ENCODE measurements at regions not wholly inside any gene's neighbourhood (a gene's known extent, or its start where the extent isn't known, plus 50 kb on each side); places are given as distances from the start of the nearest gene placed in this dataset.

DNA sequence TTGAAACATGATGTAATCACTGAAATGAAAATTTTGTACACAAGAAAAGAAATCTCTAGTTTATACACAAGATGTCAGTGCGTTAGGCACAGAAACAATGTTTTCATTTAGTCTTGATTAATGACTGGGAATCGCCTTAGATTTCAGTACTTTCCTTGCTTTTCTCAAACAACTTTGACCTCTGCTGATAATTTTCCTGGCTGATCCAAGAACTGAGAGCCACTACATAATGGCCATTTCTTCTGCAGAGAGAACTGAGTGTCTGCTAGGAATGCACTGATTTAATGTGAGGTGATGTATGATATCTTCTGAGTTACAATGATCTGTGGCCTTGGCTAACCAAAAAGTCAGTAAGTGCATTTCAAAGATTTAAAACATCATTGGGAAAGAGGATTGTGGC is 308.1 kb downstream of the CTH start (continued):
- TF ChIP-seq, protein P1, sequence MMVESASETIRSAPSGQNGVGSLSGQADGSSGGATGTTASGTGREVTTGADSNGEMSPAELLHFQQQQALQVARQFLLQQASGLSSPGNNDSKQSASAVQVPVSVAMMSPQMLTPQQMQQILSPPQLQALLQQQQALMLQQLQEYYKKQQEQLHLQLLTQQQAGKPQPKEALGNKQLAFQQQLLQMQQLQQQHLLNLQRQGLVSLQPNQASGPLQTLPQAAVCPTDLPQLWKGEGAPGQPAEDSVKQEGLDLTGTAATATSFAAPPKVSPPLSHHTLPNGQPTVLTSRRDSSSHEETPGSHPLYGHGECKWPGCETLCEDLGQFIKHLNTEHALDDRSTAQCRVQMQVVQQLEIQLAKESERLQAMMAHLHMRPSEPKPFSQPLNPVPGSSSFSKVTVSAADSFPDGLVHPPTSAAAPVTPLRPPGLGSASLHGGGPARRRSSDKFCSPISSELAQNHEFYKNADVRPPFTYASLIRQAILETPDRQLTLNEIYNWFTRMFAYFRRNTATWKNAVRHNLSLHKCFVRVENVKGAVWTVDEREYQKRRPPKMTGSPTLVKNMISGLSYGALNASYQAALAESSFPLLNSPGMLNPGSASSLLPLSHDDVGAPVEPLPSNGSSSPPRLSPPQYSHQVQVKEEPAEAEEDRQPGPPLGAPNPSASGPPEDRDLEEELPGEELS (CRISPR knock-in tag; IDR thresholded peaks at IDR 0.05): no peak

DNA sequence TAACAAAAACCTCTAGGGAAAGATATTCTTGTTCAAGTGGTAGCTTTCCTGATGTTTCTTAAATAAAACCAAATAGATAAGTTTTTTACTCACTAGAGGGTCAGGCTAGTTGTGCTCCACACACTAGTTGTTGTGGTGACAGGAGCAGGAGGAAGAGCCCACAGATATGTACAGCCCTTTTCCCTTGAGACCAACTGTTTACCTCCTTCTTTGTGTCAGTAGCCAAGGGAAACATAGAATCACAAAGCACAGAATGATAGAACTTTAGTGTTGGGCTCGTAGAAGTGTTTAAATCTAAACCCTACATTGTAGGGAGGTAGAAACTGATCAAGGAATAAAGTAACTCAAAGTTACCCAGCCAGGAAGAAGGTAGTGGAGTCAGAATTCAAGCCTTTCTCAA is 309.0 kb downstream of the CTH start:
- H3K4me3 Mint-ChIP-seq: no peak overlapping the region
- DNase-seq (ENCODE audit: low spot score): no peak
- peaks cover 10% of the 10 kb centered on the region for H3K36me3 Mint-ChIP-seq
- H3K27ac Mint-ChIP-seq: no peak overlapping the region
- ChIA-PET CTCF (no interaction called here), POLR2A (no interaction called here)
- ATAC-seq: no peak
- no peaks in the 10 kb centered on the region for H3K27me3 Mint-ChIP-seq (ENCODE audit: low read depth)
- TF ChIP-seq RELA (CRISPR knock-in tag; IDR thresholded peaks at IDR 0.05; ENCODE audit: borderline replicate concordance) (no peak), GTF2I (CRISPR knock-in tag; conservative IDR thresholded peaks at IDR 0.05) (no peak), FOXJ3 (CRISPR knock-in tag; IDR thresholded peaks at IDR 0.05; ENCODE audit: borderline replicate concordance) (no peak)
- TF ChIP-seq, protein P2, sequence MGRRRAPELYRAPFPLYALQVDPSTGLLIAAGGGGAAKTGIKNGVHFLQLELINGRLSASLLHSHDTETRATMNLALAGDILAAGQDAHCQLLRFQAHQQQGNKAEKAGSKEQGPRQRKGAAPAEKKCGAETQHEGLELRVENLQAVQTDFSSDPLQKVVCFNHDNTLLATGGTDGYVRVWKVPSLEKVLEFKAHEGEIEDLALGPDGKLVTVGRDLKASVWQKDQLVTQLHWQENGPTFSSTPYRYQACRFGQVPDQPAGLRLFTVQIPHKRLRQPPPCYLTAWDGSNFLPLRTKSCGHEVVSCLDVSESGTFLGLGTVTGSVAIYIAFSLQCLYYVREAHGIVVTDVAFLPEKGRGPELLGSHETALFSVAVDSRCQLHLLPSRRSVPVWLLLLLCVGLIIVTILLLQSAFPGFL (CRISPR knock-in tag; IDR thresholded peaks at IDR 0.05; ENCODE audit: borderline replicate concordance): no peak
- TF ChIP-seq, protein P3, sequence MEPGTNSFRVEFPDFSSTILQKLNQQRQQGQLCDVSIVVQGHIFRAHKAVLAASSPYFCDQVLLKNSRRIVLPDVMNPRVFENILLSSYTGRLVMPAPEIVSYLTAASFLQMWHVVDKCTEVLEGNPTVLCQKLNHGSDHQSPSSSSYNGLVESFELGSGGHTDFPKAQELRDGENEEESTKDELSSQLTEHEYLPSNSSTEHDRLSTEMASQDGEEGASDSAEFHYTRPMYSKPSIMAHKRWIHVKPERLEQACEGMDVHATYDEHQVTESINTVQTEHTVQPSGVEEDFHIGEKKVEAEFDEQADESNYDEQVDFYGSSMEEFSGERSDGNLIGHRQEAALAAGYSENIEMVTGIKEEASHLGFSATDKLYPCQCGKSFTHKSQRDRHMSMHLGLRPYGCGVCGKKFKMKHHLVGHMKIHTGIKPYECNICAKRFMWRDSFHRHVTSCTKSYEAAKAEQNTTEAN (CRISPR knock-in tag; IDR thresholded peaks at IDR 0.05): no peak
- TF ChIP-seq, protein P4, sequence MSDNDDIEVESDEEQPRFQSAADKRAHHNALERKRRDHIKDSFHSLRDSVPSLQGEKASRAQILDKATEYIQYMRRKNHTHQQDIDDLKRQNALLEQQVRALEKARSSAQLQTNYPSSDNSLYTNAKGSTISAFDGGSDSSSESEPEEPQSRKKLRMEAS (CRISPR knock-in tag; IDR thresholded peaks at IDR 0.05): no peak
- H3K4me1 Mint-ChIP-seq: peaks cover 5% of the 10 kb centered on the region
- peaks cover 29% of the 10 kb centered on the region for H3K9me3 Mint-ChIP-seq

DNA sequence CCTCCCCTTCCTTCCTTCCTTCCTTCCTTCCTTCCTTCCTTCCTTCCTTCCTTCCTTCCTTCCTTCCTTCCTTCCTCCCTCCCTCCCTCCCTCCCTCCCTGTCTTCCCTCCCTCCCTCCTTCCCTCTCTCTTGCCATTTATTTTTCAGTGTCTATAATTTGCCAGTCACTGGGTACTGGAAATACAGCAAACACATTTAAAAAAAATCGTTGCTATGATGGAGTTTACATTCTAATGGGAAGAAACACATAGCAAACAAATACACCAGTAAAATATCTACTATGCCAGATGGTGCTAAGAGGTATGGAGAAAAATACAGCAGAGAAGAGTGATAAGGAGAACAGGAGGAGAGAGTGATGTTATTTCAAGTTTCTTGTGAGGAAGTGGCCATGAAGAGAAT is 309.5 kb downstream of the CTH start:
- ATAC-seq (no peak), DNase-seq (ENCODE audit: low spot score) (no peak)
- peaks cover 33% of the 10 kb centered on the region for H3K9me3 Mint-ChIP-seq
- no peak overlapping the region for H3K27ac Mint-ChIP-seq
- peaks cover 14% of the 10 kb centered on the region for H3K36me3 Mint-ChIP-seq
- no peak overlapping the region for H3K4me3 Mint-ChIP-seq
- H3K27me3 Mint-ChIP-seq (ENCODE audit: low read depth): no peaks in the 10 kb centered on the region
- ChIA-PET POLR2A (no interaction called here), CTCF (no interaction called here)
- H3K4me1 Mint-ChIP-seq: peaks cover 5% of the 10 kb centered on the region
- TF ChIP-seq FOXJ3 (CRISPR knock-in tag; IDR thresholded peaks at IDR 0.05; ENCODE audit: borderline replicate concordance) (no peak), SMAD4 (CRISPR knock-in tag; IDR thresholded peaks at IDR 0.05) (no peak), GRHL2 (CRISPR knock-in tag; IDR thresholded peaks at IDR 0.05; ENCODE audit: insufficient replicate concordance, severe bottlenecking) (no peak), ZNF263 (CRISPR knock-in tag; IDR thresholded peaks at IDR 0.05; ENCODE audit: low read depth) (no peak), ESRRA (CRISPR knock-in tag; IDR thresholded peaks at IDR 0.05; ENCODE audit: borderline replicate concordance) (no peak), JAZF1 (CRISPR knock-in tag; IDR thresholded peaks at IDR 0.05) (no peak), ZNF138 (CRISPR knock-in tag; conservative IDR thresholded peaks at IDR 0.05) (no peak), SOX15 (CRISPR knock-in tag; IDR thresholded peaks at IDR 0.05) (no peak), ELF4 (CRISPR knock-in tag; IDR thresholded peaks at IDR 0.05; ENCODE audit: low read depth) (no peak), RELA (CRISPR knock-in tag; IDR thresholded peaks at IDR 0.05; ENCODE audit: borderline replicate concordance) (no peak), ZNF396 (CRISPR knock-in tag; IDR thresholded peaks at IDR 0.05; ENCODE audit: borderline replicate concordance) (no peak), ZNF317 (CRISPR knock-in tag; IDR thresholded peaks at IDR 0.05; ENCODE audit: borderline replicate concordance, low read depth) (no peak)
- TF ChIP-seq, protein P5, sequence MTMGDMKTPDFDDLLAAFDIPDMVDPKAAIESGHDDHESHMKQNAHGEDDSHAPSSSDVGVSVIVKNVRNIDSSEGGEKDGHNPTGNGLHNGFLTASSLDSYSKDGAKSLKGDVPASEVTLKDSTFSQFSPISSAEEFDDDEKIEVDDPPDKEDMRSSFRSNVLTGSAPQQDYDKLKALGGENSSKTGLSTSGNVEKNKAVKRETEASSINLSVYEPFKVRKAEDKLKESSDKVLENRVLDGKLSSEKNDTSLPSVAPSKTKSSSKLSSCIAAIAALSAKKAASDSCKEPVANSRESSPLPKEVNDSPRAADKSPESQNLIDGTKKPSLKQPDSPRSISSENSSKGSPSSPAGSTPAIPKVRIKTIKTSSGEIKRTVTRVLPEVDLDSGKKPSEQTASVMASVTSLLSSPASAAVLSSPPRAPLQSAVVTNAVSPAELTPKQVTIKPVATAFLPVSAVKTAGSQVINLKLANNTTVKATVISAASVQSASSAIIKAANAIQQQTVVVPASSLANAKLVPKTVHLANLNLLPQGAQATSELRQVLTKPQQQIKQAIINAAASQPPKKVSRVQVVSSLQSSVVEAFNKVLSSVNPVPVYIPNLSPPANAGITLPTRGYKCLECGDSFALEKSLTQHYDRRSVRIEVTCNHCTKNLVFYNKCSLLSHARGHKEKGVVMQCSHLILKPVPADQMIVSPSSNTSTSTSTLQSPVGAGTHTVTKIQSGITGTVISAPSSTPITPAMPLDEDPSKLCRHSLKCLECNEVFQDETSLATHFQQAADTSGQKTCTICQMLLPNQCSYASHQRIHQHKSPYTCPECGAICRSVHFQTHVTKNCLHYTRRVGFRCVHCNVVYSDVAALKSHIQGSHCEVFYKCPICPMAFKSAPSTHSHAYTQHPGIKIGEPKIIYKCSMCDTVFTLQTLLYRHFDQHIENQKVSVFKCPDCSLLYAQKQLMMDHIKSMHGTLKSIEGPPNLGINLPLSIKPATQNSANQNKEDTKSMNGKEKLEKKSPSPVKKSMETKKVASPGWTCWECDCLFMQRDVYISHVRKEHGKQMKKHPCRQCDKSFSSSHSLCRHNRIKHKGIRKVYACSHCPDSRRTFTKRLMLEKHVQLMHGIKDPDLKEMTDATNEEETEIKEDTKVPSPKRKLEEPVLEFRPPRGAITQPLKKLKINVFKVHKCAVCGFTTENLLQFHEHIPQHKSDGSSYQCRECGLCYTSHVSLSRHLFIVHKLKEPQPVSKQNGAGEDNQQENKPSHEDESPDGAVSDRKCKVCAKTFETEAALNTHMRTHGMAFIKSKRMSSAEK (CRISPR knock-in tag; IDR thresholded peaks at IDR 0.05; ENCODE audit: borderline replicate concordance): no peak
- TF ChIP-seq, protein P4 (CRISPR knock-in tag; IDR thresholded peaks at IDR 0.05): no peak
- TF ChIP-seq, protein P6, sequence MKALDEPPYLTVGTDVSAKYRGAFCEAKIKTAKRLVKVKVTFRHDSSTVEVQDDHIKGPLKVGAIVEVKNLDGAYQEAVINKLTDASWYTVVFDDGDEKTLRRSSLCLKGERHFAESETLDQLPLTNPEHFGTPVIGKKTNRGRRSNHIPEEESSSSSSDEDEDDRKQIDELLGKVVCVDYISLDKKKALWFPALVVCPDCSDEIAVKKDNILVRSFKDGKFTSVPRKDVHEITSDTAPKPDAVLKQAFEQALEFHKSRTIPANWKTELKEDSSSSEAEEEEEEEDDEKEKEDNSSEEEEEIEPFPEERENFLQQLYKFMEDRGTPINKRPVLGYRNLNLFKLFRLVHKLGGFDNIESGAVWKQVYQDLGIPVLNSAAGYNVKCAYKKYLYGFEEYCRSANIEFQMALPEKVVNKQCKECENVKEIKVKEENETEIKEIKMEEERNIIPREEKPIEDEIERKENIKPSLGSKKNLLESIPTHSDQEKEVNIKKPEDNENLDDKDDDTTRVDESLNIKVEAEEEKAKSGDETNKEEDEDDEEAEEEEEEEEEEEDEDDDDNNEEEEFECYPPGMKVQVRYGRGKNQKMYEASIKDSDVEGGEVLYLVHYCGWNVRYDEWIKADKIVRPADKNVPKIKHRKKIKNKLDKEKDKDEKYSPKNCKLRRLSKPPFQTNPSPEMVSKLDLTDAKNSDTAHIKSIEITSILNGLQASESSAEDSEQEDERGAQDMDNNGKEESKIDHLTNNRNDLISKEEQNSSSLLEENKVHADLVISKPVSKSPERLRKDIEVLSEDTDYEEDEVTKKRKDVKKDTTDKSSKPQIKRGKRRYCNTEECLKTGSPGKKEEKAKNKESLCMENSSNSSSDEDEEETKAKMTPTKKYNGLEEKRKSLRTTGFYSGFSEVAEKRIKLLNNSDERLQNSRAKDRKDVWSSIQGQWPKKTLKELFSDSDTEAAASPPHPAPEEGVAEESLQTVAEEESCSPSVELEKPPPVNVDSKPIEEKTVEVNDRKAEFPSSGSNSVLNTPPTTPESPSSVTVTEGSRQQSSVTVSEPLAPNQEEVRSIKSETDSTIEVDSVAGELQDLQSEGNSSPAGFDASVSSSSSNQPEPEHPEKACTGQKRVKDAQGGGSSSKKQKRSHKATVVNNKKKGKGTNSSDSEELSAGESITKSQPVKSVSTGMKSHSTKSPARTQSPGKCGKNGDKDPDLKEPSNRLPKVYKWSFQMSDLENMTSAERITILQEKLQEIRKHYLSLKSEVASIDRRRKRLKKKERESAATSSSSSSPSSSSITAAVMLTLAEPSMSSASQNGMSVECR (CRISPR knock-in tag; IDR thresholded peaks at IDR 0.05; ENCODE audit: borderline replicate concordance): no peak

Data from WTC11 (cell line).